K562 (cell line): ENCODE measurements at regions not wholly inside any gene's neighbourhood (a gene's known extent, or its start where the extent isn't known, plus 50 kb on each side); places are given as distances from the start of the nearest gene placed in this dataset.

Source experiments
- ATAC-seq: fragments of 200-7000 bp; cut with Tn5 transposase; 3 replicates; pipeline ENCODE4 v1.9.1; 2020; ENCODE audit warnings: moderate library complexity
- BruUV-seq: library from RNA; stranded (reverse); fragments of 400-500 nt; replicated peaks from 2 replicates; lab custom pipeline; 2021; lab: Mats Ljungman, UMichigan
- CTCF ChIA-PET: fragments of 300-600 bp; formaldehyde crosslinking; extraction: SDS; loops from one replicate; lab custom pipeline; 2021; ENCODE audit warnings: low intra/inter-chr PET ratio; lab: Yijun Ruan, JAX
- POLR2A ChIA-PET: fragments of 300-600, 350-650 bp; sonication (Branson Sonifier 250); formaldehyde crosslinking; extraction: SDS; loops from one replicate; lab custom pipeline; 2021; ENCODE audit warnings: antibody characterized with exemption, inconsistent platforms; lab: Yijun Ruan, JAX
- DNase-seq, 4 experiments: peaks; one replicate each; pipeline versions ENCODE4 v3.0.0 to v3.0.0-alpha.2; 2011 to 2018; ENCODE audit warnings: low spot score in 3 of 4, mixed read lengths in 3 of 4; ENCODE audit errors: extremely low read depth in 1 of 4
- FAIRE-seq: peaks from 2 replicates; lab custom pipeline; 2011; peaks lifted over from hg19 to GRCh38; lab: Jason Lieb, UNC
- H2AFZ ChIP-seq: 2 replicates; pipeline ENCODE4 v1.6.0; 2011; ENCODE audit warnings: low read depth, low read length, control low read depth, inconsistent platforms
- H3K27ac ChIP-seq: fragments of 200-600 bp; 3 replicates; pipeline ENCODE4 v1.8.0; 2011; ENCODE audit warnings: low read depth, mild to moderate bottlenecking, control low read depth, inconsistent platforms, low read length, moderate library complexity, mixed read lengths; ENCODE audit errors: extremely low read depth
- H3K27me3 ChIP-seq, 2 experiments: fragments of 300-600 bp in 1 of 2; 2 replicates in 1 of 2; 3 replicates in 1 of 2; pipeline versions ENCODE4 v1.6.0 to v1.8.0; 2011; ENCODE audit warnings: inconsistent platforms in 2 of 2, low read length in 2 of 2, mild to moderate bottlenecking in 1 of 2, mixed read lengths in 1 of 2, moderate library complexity in 1 of 2; ENCODE audit not compliant: control insufficient read depth in 2 of 2, insufficient read depth in 2 of 2
- H3K36me3 ChIP-seq: fragments of 300-600 bp; 3 replicates; pipeline ENCODE4 v1.8.0; 2011; ENCODE audit warnings: mild to moderate bottlenecking, low read length, inconsistent platforms; ENCODE audit not compliant: control insufficient read depth, insufficient read depth
- H3K4me1 ChIP-seq, 2 experiments: fragments of 200-600 bp in 1 of 2; replicated peaks in 1 of 2; 2 replicates in 1 of 2; 3 replicates in 1 of 2; pipeline versions ENCODE4 v1.5.1 to v1.8.0; 2011; ENCODE audit warnings: inconsistent platforms in 2 of 2, low read length in 2 of 2, mild to moderate bottlenecking in 1 of 2, mixed read lengths in 1 of 2, moderate library complexity in 1 of 2; ENCODE audit not compliant: control insufficient read depth in 2 of 2, insufficient read depth in 2 of 2
- H3K4me2 ChIP-seq: 2 replicates; pipeline ENCODE4 v1.6.1; 2011; ENCODE audit warnings: low read length, control low read depth, inconsistent platforms, mixed read lengths; ENCODE audit not compliant: insufficient read depth
- H3K4me3 ChIP-seq: fragments of 200-600 bp; sonication (generic), shearing (Covaris generic); 2 replicates; pipeline ENCODE4 v1.5.1; 2016; ENCODE audit warnings: control low read depth, inconsistent platforms
- H3K79me2 ChIP-seq: fragments of 200-600 bp; 3 replicates; pipeline ENCODE4 v1.8.0; 2011; ENCODE audit warnings: low read length, inconsistent platforms; ENCODE audit not compliant: control insufficient read depth, insufficient read depth
- H3K9ac ChIP-seq, 2 experiments: 2 replicates each; pipeline versions ENCODE4 v1.6.0 to v1.6.1; 2011; ENCODE audit warnings: low read depth in 2 of 2, low read length in 2 of 2, control low read depth in 1 of 2, inconsistent platforms in 1 of 2, mild to moderate bottlenecking in 1 of 2, mixed read lengths in 1 of 2; ENCODE audit not compliant: insufficient read depth in 1 of 2
- H3K9me1 ChIP-seq: one replicate; pipeline ENCODE4 v1.6.0; 2011; ENCODE audit warnings: inconsistent platforms, mild to moderate bottlenecking, low read length, moderate library complexity; ENCODE audit not compliant: control insufficient read depth, insufficient read depth
- H3K9me3 ChIP-seq: replicated peaks from 2 replicates; pipeline ENCODE4 v1.5.1; 2011; ENCODE audit warnings: low read depth, low read length, inconsistent platforms; ENCODE audit not compliant: control insufficient read depth, insufficient read depth
- H4K20me1 ChIP-seq: replicated peaks from 2 replicates; pipeline ENCODE4 v1.6.1; 2011; ENCODE audit warnings: low read length, inconsistent platforms, mixed read lengths; ENCODE audit not compliant: control insufficient read depth, insufficient read depth
- CEBPG ChIP-seq, 3 experiments: fragments of 200-800 bp in 1 of 3; sonication (Bioruptor generic) in 1 of 3; sonication (generic) in 1 of 3; formaldehyde crosslinking in 1 of 3; IDR thresholded peaks in 2 of 3; conservative IDR thresholded peaks in 1 of 3; 2 replicates each; pipeline versions ENCODE4 v1.6.1 to v1.8.0; 2016 to 2022; ENCODE audit warnings: missing compliant biosample characterization in 2 of 3, missing genetic modification characterization in 2 of 3, mild to moderate bottlenecking in 1 of 3, missing genetic modification reagents in 1 of 3
- ELF2 ChIP-seq: fragments of 250-450 bp; sonication (Bioruptor Pico); IDR thresholded peaks from 2 replicates; pipeline ENCODE4 v1.5.0; 2021; ENCODE audit warnings: mild to moderate bottlenecking
- ETV5 ChIP-seq: sonication (generic); formaldehyde crosslinking; IDR thresholded peaks from 2 replicates; pipeline ENCODE4 v1.4.0; 2020; ENCODE audit warnings: low read depth, mild to moderate bottlenecking, missing genetic modification reagents
- HLTF ChIP-seq: fragments of 450-650 bp; IDR thresholded peaks from 2 replicates; pipeline ENCODE4 v1.6.1; 2016
- ZNF766 ChIP-seq: fragments of 200-800 bp; sonication (Bioruptor generic); conservative IDR thresholded peaks from 2 replicates; pipeline ENCODE4 v1.6.1; 2016; ENCODE audit warnings: missing genetic modification characterization, missing compliant biosample characterization
- WGBS: fragments of 100-300 bp; shearing (Covaris generic); methylation state at CpG from one replicate; pipeline ENCODE4 v1.1.6; 2016; ENCODE audit warnings: low coverage, mixed read lengths; ENCODE audit not compliant: insufficient coverage; ENCODE audit errors: missing lambda C conversion rate; 5-methylcytosine and 5-hydroxymethylcytosine counted together
- in situ Hi-C: fragments of 300-500 bp; cut with MboI; formaldehyde crosslinking; loops from 4 replicates; pipeline ENCODE4 v1.15.0; 2018; ENCODE audit warnings: inconsistent platforms, mixed read lengths
- intact Hi-C: fragments of 100-400 bp; cut with micrococcal nuclease; formaldehyde crosslinking; loops from 2 replicates; pipeline ENCODE4 v1.14.2; 2022
- TF ChIP-seq, protein P1 (sequence below): IDR thresholded peaks from 2 replicates; pipeline ENCODE4 v1.6.1; 2012; ENCODE audit warnings: low read depth, low read length, improper control_type of control experiment, borderline replicate concordance
- TF ChIP-seq, protein P2 (sequence below): fragments of 150-350 bp; conservative IDR thresholded peaks from 2 replicates; pipeline ENCODE4 v1.6.1; 2014; ENCODE audit warnings: low read length
- TF ChIP-seq, protein P3 (sequence below): fragments of 450-650 bp; IDR thresholded peaks from 2 replicates; pipeline ENCODE4 v1.6.1; 2018; ENCODE audit not compliant: partially characterized antibody
- TF ChIP-seq, protein P4 (sequence below): fragments of 450-650 bp; IDR thresholded peaks from 2 replicates; pipeline ENCODE4 v1.6.1; 2016; ENCODE audit warnings: missing biosample characterization, missing genetic modification characterization
- TF ChIP-seq, protein P5 (sequence below): fragments of 450-650 bp; formaldehyde crosslinking; IDR thresholded peaks from 2 replicates; pipeline ENCODE4 v1.4.0; 2020; ENCODE audit warnings: mild to moderate bottlenecking, moderate library complexity

DNA sequence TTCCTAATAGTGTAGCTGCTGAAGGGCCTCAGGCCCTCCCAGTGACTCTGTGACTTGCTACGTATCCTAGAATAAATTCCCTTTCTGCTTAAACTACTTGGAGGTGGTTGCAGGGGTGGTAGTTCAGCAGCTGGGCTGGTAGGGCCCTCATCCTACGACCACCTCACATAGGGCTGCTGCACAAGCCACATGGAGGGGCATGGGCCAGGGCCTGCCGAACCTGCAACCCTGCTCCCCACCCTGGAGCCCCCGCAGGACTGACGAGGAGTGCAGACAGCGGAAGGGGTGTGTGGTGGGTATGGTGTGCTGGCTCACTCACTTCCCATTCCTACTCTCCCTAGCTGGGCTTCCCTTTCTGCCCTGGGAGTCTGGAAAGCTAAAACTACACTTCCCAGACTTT lies 56.2 kb upstream of the MLN start:
- peaks cover 0 to 21% of the 10 kb centered on the region in 2 experiments; a peak in 3 of 5 replicates for H3K4me1 ChIP-seq
- no peaks in the 10 kb centered on the region for H3K9me3 ChIP-seq
- no peaks in the 10 kb centered on the region for H3K79me2 ChIP-seq
- CTCF ChIA-PET = no interaction called here
- H3K27me3 ChIP-seq = peaks cover 10 to 31% of the 10 kb centered on the region in 2 experiments; a peak in 4 of 5 replicates
- BruUV-seq = no TSS peak
- ATAC-seq (no peak), DNase-seq (no peak), FAIRE-seq (no peak)
- no peak overlapping the region for H3K4me3 ChIP-seq
- WGBS = 62% methylated on average over 4 of the region's 6 CpGs
- H3K9me1 ChIP-seq = no peaks in the 10 kb centered on the region
- intact Hi-C loops (no loop called here), in situ Hi-C loops (no loop called here)
- H3K9ac ChIP-seq = no peak overlapping the region; a peak in 1 of 4 replicates
- peak overlapping the region; percentile 0; the same call in 1 of the 2 replicates for H2AFZ ChIP-seq
- H4K20me1 ChIP-seq = no peaks in the 10 kb centered on the region
- TF ChIP-seq ZNF766 (CRISPR knock-in tag) = no peak
- no peak for TF ChIP-seq CEBPG (CRISPR knock-in tag; IDR thresholded peaks at IDR 0.05)
- no peak for TF ChIP-seq CEBPG (tag; conservative IDR thresholded peaks at IDR 0.05 in 1 of 2, IDR thresholded peaks at IDR 0.05 in 1 of 2)
- TF ChIP-seq ELF2 (CRISPR knock-in tag) = no peak
- TF ChIP-seq, protein P1, sequence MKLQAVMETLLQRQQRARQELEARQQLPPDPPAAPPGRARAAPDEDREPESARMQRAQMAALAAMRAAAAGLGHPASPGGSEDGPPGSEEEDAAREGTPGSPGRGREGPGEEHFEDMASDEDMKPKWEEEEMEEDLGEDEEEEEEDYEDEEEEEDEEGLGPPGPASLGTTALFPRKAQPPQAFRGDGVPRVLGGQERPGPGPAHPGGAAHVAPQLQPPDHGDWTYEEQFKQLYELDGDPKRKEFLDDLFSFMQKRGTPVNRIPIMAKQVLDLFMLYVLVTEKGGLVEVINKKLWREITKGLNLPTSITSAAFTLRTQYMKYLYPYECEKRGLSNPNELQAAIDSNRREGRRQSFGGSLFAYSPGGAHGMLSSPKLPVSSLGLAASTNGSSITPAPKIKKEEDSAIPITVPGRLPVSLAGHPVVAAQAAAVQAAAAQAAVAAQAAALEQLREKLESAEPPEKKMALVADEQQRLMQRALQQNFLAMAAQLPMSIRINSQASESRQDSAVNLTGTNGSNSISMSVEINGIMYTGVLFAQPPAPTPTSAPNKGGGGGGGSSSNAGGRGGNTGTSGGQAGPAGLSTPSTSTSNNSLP = no peak
- TF ChIP-seq, protein P2, sequence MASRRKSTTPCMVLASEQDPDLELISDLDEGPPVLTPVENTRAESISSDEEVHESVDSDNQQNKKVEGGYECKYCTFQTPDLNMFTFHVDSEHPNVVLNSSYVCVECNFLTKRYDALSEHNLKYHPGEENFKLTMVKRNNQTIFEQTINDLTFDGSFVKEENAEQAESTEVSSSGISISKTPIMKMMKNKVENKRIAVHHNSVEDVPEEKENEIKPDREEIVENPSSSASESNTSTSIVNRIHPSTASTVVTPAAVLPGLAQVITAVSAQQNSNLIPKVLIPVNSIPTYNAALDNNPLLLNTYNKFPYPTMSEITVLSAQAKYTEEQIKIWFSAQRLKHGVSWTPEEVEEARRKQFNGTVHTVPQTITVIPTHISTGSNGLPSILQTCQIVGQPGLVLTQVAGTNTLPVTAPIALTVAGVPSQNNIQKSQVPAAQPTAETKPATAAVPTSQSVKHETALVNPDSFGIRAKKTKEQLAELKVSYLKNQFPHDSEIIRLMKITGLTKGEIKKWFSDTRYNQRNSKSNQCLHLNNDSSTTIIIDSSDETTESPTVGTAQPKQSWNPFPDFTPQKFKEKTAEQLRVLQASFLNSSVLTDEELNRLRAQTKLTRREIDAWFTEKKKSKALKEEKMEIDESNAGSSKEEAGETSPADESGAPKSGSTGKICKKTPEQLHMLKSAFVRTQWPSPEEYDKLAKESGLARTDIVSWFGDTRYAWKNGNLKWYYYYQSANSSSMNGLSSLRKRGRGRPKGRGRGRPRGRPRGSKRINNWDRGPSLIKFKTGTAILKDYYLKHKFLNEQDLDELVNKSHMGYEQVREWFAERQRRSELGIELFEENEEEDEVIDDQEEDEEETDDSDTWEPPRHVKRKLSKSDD = no peak
- TF ChIP-seq, protein P3, sequence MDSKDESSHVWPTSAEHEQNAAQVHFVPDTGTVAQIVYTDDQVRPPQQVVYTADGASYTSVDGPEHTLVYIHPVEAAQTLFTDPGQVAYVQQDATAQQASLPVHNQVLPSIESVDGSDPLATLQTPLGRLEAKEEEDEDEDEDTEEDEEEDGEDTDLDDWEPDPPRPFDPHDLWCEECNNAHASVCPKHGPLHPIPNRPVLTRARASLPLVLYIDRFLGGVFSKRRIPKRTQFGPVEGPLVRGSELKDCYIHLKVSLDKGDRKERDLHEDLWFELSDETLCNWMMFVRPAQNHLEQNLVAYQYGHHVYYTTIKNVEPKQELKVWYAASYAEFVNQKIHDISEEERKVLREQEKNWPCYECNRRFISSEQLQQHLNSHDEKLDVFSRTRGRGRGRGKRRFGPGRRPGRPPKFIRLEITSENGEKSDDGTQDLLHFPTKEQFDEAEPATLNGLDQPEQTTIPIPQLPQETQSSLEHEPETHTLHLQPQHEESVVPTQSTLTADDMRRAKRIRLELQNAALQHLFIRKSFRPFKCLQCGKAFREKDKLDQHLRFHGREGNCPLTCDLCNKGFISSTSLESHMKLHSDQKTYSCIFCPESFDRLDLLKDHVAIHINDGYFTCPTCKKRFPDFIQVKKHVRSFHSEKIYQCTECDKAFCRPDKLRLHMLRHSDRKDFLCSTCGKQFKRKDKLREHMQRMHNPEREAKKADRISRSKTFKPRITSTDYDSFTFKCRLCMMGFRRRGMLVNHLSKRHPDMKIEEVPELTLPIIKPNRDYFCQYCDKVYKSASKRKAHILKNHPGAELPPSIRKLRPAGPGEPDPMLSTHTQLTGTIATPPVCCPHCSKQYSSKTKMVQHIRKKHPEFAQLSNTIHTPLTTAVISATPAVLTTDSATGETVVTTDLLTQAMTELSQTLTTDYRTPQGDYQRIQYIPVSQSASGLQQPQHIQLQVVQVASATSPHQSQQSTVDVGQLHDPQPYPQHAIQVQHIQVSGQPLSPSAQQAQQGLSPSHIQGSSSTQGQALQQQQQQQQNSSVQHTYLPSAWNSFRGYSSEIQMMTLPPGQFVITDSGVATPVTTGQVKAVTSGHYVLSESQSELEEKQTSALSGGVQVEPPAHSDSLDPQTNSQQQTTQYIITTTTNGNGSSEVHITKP = no peak
- TF ChIP-seq, protein P4, sequence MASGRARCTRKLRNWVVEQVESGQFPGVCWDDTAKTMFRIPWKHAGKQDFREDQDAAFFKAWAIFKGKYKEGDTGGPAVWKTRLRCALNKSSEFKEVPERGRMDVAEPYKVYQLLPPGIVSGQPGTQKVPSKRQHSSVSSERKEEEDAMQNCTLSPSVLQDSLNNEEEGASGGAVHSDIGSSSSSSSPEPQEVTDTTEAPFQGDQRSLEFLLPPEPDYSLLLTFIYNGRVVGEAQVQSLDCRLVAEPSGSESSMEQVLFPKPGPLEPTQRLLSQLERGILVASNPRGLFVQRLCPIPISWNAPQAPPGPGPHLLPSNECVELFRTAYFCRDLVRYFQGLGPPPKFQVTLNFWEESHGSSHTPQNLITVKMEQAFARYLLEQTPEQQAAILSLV (tag) = no peak
- TF ChIP-seq ETV5 (CRISPR knock-in tag) = no peak
- TF ChIP-seq HLTF = no peak
- TF ChIP-seq, protein P5, sequence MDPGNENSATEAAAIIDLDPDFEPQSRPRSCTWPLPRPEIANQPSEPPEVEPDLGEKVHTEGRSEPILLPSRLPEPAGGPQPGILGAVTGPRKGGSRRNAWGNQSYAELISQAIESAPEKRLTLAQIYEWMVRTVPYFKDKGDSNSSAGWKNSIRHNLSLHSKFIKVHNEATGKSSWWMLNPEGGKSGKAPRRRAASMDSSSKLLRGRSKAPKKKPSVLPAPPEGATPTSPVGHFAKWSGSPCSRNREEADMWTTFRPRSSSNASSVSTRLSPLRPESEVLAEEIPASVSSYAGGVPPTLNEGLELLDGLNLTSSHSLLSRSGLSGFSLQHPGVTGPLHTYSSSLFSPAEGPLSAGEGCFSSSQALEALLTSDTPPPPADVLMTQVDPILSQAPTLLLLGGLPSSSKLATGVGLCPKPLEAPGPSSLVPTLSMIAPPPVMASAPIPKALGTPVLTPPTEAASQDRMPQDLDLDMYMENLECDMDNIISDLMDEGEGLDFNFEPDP (CRISPR knock-in tag) = no peak
- H3K36me3 ChIP-seq = no peaks in the 10 kb centered on the region
- H3K4me2 ChIP-seq = no peak overlapping the region
- POLR2A ChIA-PET = interaction anchor here (0.9 kb wide), 1 partner anchor 9 kb away, joined by 5 read pairs; no protein-coding TSS in a partner anchor
- no peak overlapping the region for H3K27ac ChIP-seq
